ENCODE measurements at regions not wholly inside any gene's neighbourhood (a gene's known extent, or its start where the extent isn't known, plus 50 kb on each side); places are given as distances from the start of the nearest gene placed in this dataset.

DNA sequence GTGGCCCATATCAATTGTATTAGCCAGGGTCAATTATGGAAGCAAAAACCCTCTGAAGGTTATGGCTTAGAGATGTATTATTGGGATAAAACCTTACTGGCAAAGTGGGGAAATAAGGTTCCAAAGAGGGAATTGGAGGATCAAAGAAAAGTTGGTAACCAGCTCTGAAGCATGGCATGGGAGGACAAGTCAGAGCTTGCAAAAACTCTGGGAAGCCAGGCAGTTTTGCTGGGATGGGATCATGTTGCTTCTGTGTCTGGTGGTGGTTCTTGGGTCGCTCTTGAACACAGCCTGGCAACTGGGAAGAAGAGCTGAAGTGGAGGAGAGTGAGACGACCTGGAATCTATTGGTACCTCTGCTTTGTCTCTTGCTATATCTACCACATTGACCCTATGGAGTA, 162.6 kb downstream of the PMAIP1 start:
- 83% methylated on average over 2 of the region's 2 CpGs for whole genome bisulfite sequencing (ENCODE audit: low lambda C conversion rate, missing lambda C conversion rate)
- no peak for DNase-seq (ENCODE audit: low spot score)
- no peaks in the 10 kb centered on the region for H3K4me1 ChIP-seq (ENCODE audit: insufficient read depth)
- no peak overlapping the region for H3K4me2 ChIP-seq
- no peaks in the 10 kb centered on the region for H3K9me3 ChIP-seq (ENCODE audit: low read depth)
- no peak overlapping the region for H3K4me3 ChIP-seq
- TF ChIP-seq EZH2 (IDR thresholded peaks at IDR 0.05; ENCODE audit: borderline replicate concordance), result no peak
- TF ChIP-seq, protein P1, sequence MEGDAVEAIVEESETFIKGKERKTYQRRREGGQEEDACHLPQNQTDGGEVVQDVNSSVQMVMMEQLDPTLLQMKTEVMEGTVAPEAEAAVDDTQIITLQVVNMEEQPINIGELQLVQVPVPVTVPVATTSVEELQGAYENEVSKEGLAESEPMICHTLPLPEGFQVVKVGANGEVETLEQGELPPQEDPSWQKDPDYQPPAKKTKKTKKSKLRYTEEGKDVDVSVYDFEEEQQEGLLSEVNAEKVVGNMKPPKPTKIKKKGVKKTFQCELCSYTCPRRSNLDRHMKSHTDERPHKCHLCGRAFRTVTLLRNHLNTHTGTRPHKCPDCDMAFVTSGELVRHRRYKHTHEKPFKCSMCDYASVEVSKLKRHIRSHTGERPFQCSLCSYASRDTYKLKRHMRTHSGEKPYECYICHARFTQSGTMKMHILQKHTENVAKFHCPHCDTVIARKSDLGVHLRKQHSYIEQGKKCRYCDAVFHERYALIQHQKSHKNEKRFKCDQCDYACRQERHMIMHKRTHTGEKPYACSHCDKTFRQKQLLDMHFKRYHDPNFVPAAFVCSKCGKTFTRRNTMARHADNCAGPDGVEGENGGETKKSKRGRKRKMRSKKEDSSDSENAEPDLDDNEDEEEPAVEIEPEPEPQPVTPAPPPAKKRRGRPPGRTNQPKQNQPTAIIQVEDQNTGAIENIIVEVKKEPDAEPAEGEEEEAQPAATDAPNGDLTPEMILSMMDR (IDR thresholded peaks at IDR 0.05; ENCODE audit: poor library complexity), result no peak
- TF ChIP-seq EZH2phosphoT487 (IDR thresholded peaks at IDR 0.05; ENCODE audit: low read depth, severe bottlenecking, unreplicated experiment), result no peak
- no peaks in the 10 kb centered on the region for H3K9me2 ChIP-seq (replicated peaks; ENCODE audit: insufficient read depth)
- H4K20me1 ChIP-seq (ENCODE audit: insufficient read depth, poor library complexity, severe bottlenecking), result no peaks in the 10 kb centered on the region
- no peak overlapping the region for H2AFZ ChIP-seq
- H3K27me3 ChIP-seq, result no peaks in the 10 kb centered on the region
- no peaks in the 10 kb centered on the region for H3K36me3 ChIP-seq (replicated peaks; ENCODE audit: insufficient read depth, low read depth)
- H3K79me2 ChIP-seq, result no peaks in the 10 kb centered on the region
- no peak overlapping the region for H3K27ac ChIP-seq

DNA sequence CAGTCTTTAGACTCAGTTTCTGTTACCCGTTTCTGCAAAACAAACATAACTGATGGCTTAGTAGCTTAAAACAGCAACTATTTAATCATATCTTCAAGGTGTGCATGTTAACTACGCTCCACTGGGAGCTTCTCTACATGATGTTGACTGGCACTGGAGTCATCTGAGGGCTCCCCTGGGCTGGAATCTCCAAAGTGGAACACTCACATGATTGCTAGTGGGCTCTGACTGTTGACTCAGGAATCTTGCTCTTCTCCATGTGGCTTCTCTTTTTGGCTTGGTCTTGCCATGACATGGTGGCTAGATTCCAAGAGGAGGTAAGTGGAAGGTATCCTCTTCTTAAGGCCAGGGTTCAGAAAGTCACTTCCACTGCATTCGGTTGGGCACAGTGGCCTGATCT, 160.8 kb downstream of the PMAIP1 start:
- TF ChIP-seq EZH2phosphoT487 (IDR thresholded peaks at IDR 0.05; ENCODE audit: low read depth, severe bottlenecking, unreplicated experiment) (no peak), EZH2 (IDR thresholded peaks at IDR 0.05; ENCODE audit: borderline replicate concordance) (no peak)
- TF ChIP-seq, protein P1 (IDR thresholded peaks at IDR 0.05; ENCODE audit: poor library complexity), result no peak
- Histone ChIP-seq H3K4me1 (ENCODE audit: insufficient read depth) (no peaks in the 10 kb centered on the region), H3K79me2 (no peaks in the 10 kb centered on the region), H3K9me2 (replicated peaks; ENCODE audit: insufficient read depth) (no peaks in the 10 kb centered on the region), H3K27ac (no peak overlapping the region), H3K9me3 (ENCODE audit: low read depth) (no peaks in the 10 kb centered on the region), H3K27me3 (no peaks in the 10 kb centered on the region), H2AFZ (no peak overlapping the region), H3K4me2 (no peak overlapping the region), H3K36me3 (replicated peaks; ENCODE audit: insufficient read depth, low read depth) (no peaks in the 10 kb centered on the region), H3K4me3 (no peak overlapping the region), H4K20me1 (ENCODE audit: insufficient read depth, poor library complexity, severe bottlenecking) (no peaks in the 10 kb centered on the region)
- DNase-seq (ENCODE audit: low spot score), result no peak
- 90% methylated on average over 3 of the region's 3 CpGs for WGBS (ENCODE audit: low lambda C conversion rate, missing lambda C conversion rate)

DNA sequence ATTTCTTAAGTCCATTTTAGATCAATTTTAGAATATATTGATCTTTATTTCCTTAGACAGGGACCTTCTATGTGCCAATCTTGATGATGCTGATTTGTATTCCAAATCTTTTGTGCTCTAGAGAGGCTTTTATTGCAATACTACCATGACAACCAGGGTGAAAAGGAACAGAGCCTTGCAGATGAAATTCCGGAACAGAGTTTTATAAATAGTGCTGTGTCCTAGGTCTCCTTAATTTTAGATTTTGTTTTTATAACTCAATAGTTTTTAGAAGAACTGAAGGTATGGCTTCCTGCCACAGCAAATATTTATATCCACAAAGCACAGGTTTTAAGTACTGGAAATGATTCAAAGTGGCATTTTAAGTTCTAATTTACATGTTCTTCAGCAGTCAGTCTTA, 160.2 kb downstream of the PMAIP1 start:
- Histone ChIP-seq H3K36me3 (replicated peaks; ENCODE audit: insufficient read depth, low read depth) (no peaks in the 10 kb centered on the region), H3K9me2 (replicated peaks; ENCODE audit: insufficient read depth) (no peaks in the 10 kb centered on the region), H3K4me3 (no peak overlapping the region), H3K4me2 (no peak overlapping the region), H3K79me2 (no peaks in the 10 kb centered on the region), H3K27me3 (no peaks in the 10 kb centered on the region), H4K20me1 (ENCODE audit: insufficient read depth, poor library complexity, severe bottlenecking) (no peaks in the 10 kb centered on the region), H2AFZ (no peak overlapping the region), H3K27ac (no peak overlapping the region), H3K4me1 (ENCODE audit: insufficient read depth) (no peaks in the 10 kb centered on the region), H3K9me3 (ENCODE audit: low read depth) (no peaks in the 10 kb centered on the region)
- DNase-seq (ENCODE audit: low spot score), result no peak
- 79% methylated on average over 1 of the region's 1 CpG for WGBS (ENCODE audit: low lambda C conversion rate, missing lambda C conversion rate)
- TF ChIP-seq EZH2 (IDR thresholded peaks at IDR 0.05; ENCODE audit: borderline replicate concordance) (no peak), EZH2phosphoT487 (IDR thresholded peaks at IDR 0.05; ENCODE audit: low read depth, severe bottlenecking, unreplicated experiment) (no peak)
- TF ChIP-seq, protein P1 (IDR thresholded peaks at IDR 0.05; ENCODE audit: poor library complexity), result no peak

DNA sequence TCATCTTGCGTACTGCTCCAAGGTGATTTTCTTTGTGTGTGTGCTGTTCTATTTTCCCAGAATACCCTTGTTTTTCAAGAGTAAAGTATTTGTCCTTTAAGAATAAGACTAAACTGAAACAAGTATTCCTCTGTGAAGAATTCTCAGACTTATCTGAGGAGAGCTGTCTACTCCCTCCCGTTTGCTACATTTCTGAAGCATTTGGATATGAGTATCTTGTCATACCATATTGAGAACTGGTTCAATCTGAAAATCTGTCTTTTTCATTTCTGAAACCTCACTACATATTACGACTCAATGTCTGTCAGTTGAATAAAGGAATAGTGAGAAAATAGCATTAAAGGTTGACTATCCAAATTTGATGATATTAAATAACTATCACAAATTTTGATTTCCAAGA, 159.4 kb downstream of the PMAIP1 start:
- H3K36me3 ChIP-seq (replicated peaks; ENCODE audit: insufficient read depth, low read depth), result no peaks in the 10 kb centered on the region
- no peak overlapping the region for H3K4me2 ChIP-seq
- DNase-seq (ENCODE audit: low spot score), result no peak
- H3K9me3 ChIP-seq (ENCODE audit: low read depth), result no peaks in the 10 kb centered on the region
- no peaks in the 10 kb centered on the region for H3K9me2 ChIP-seq (replicated peaks; ENCODE audit: insufficient read depth)
- TF ChIP-seq, protein P1 (IDR thresholded peaks at IDR 0.05; ENCODE audit: poor library complexity), result no peak
- TF ChIP-seq EZH2phosphoT487 (IDR thresholded peaks at IDR 0.05; ENCODE audit: low read depth, severe bottlenecking, unreplicated experiment), result no peak
- TF ChIP-seq EZH2 (IDR thresholded peaks at IDR 0.05; ENCODE audit: borderline replicate concordance), result no peak
- 85% methylated on average over 3 of the region's 3 CpGs for WGBS (ENCODE audit: low lambda C conversion rate, missing lambda C conversion rate)
- no peaks in the 10 kb centered on the region for H3K4me1 ChIP-seq (ENCODE audit: insufficient read depth)
- no peaks in the 10 kb centered on the region for H4K20me1 ChIP-seq (ENCODE audit: insufficient read depth, poor library complexity, severe bottlenecking)
- no peak overlapping the region for H2AFZ ChIP-seq
- no peak overlapping the region for H3K27ac ChIP-seq
- no peak overlapping the region for H3K4me3 ChIP-seq
- H3K79me2 ChIP-seq, result no peaks in the 10 kb centered on the region
- no peaks in the 10 kb centered on the region for H3K27me3 ChIP-seq
